ENCODE measurements at regions not wholly inside any gene's neighbourhood (a gene's known extent, or its start where the extent isn't known, plus 50 kb on each side); places are given as distances from the start of the nearest gene placed in this dataset.

DNA sequence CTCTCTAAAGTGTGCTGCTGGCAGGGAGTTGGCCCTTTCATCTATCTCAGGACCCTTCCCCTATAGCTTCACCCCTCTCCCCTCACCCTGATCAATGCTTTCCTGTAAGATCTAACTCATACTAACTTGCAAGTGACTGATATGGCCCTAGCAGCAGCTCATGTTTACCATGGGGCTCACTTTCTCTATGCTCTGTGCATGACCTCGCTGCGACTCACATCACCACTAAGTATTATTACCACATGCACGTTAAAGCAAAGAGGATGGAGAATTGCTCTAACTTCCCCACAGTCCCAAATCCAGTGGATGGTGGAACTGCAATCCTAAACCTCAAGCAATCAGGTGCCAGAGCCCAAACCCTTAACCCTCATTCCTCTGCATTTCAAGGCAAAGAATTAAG lies 626.6 kb downstream of the MID1IP1 start:
- TF ChIP-seq, protein P1, sequence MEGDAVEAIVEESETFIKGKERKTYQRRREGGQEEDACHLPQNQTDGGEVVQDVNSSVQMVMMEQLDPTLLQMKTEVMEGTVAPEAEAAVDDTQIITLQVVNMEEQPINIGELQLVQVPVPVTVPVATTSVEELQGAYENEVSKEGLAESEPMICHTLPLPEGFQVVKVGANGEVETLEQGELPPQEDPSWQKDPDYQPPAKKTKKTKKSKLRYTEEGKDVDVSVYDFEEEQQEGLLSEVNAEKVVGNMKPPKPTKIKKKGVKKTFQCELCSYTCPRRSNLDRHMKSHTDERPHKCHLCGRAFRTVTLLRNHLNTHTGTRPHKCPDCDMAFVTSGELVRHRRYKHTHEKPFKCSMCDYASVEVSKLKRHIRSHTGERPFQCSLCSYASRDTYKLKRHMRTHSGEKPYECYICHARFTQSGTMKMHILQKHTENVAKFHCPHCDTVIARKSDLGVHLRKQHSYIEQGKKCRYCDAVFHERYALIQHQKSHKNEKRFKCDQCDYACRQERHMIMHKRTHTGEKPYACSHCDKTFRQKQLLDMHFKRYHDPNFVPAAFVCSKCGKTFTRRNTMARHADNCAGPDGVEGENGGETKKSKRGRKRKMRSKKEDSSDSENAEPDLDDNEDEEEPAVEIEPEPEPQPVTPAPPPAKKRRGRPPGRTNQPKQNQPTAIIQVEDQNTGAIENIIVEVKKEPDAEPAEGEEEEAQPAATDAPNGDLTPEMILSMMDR (IDR thresholded peaks at IDR 0.05): no peak
- TF ChIP-seq POLR2A (IDR thresholded peaks at IDR 0.05): no peak
- TF ChIP-seq EP300 (IDR thresholded peaks at IDR 0.05): no peak

Data from ovary (tissue), 3 donors.